ENCODE measurements at regions not wholly inside any gene's neighbourhood (a gene's known extent, or its start where the extent isn't known, plus 50 kb on each side); places are given as distances from the start of the nearest gene placed in this dataset.

- DNase-seq (ENCODE audit: low read depth, low spot score), result no peak
- no peak overlapping the region for H3K4me3 ChIP-seq (ENCODE audit: low read depth, low read length)
- ChIA-PET CTCF (interaction anchor here (1.2 to 1.6 kb wide), 2 partner anchors 11 kb away, joined by 3 to 5 read pairs; no protein-coding TSS in a partner anchor), POLR2A (no interaction called here)
- TF ChIP-seq CTCF (IDR thresholded peaks at IDR 0.05; ENCODE audit: insufficient read depth, low read length, missing control alignments), result no peak
Measured at GRCh38 chr16:87028481-87029320, 288.5 kb downstream of the C16orf95 start.

- ChIA-PET POLR2A (no interaction called here), CTCF (no interaction called here)
- no peak for TF ChIP-seq CTCF (IDR thresholded peaks at IDR 0.05; ENCODE audit: insufficient read depth, low read length, missing control alignments)
- H3K4me3 ChIP-seq (ENCODE audit: low read depth, low read length), result no peak overlapping the region
- DNase-seq (ENCODE audit: low read depth, low spot score), result no peak
Measured at GRCh38 chr16:87032554-87032953, 284.6 kb downstream of the C16orf95 start.

GRCh38 chr16:87033021-87033471 is 284.1 kb downstream of the C16orf95 start:
- no peak for TF ChIP-seq CTCF (IDR thresholded peaks at IDR 0.05; ENCODE audit: insufficient read depth, low read length, missing control alignments)

GRCh38 chr16:87033541-87034300 is 283.5 kb downstream of the C16orf95 start:
- no peak for TF ChIP-seq CTCF (IDR thresholded peaks at IDR 0.05; ENCODE audit: insufficient read depth, low read length, missing control alignments)
- POLR2A ChIA-PET, result no interaction called here

More at GRCh38 chr16:87033021-87033471, 284.1 kb downstream of the C16orf95 start:
- no peak overlapping the region for H3K4me3 ChIP-seq (ENCODE audit: low read depth, low read length)
- DNase-seq (ENCODE audit: low read depth, low spot score), result no peak
- POLR2A ChIA-PET, result no interaction called here
- CTCF ChIA-PET, result no interaction called here

GRCh38 chr16:87034317-87034716 is 282.9 kb downstream of the C16orf95 start:
- POLR2A ChIA-PET, result no interaction called here
- H3K4me3 ChIP-seq (ENCODE audit: low read depth, low read length), result no peak overlapping the region
- DNase-seq (ENCODE audit: low read depth, low spot score), result no peak
- no peak for TF ChIP-seq CTCF (IDR thresholded peaks at IDR 0.05; ENCODE audit: insufficient read depth, low read length, missing control alignments)
- CTCF ChIA-PET, result interaction anchor here (1.0 kb wide), 1 partner anchor 470 kb away, joined by 3 read pairs; no protein-coding TSS in a partner anchor

More at GRCh38 chr16:87033541-87034300, 283.5 kb downstream of the C16orf95 start:
- H3K4me3 ChIP-seq (ENCODE audit: low read depth, low read length), result no peak overlapping the region
- CTCF ChIA-PET, result interaction anchor here (1.0 kb wide), 1 partner anchor 469 kb away, joined by 3 read pairs; no protein-coding TSS in a partner anchor
- no peak for DNase-seq (ENCODE audit: low read depth, low spot score)

- H3K4me3 ChIP-seq (ENCODE audit: low read depth, low read length), result no peak overlapping the region
- POLR2A ChIA-PET, result no interaction called here
Measured at GRCh38 chr16:87035053-87035452, 282.1 kb downstream of the C16orf95 start.

More at GRCh38 chr16:87035053-87035452, 282.1 kb downstream of the C16orf95 start:
- CTCF ChIA-PET, result no interaction called here
- no peak for TF ChIP-seq CTCF (IDR thresholded peaks at IDR 0.05; ENCODE audit: insufficient read depth, low read length, missing control alignments)
- no peak for DNase-seq (ENCODE audit: low read depth, low spot score)
